ENCODE measurements at regions not wholly inside any gene's neighbourhood (a gene's known extent, or its start where the extent isn't known, plus 50 kb on each side); places are given as distances from the start of the nearest gene placed in this dataset.

DNA sequence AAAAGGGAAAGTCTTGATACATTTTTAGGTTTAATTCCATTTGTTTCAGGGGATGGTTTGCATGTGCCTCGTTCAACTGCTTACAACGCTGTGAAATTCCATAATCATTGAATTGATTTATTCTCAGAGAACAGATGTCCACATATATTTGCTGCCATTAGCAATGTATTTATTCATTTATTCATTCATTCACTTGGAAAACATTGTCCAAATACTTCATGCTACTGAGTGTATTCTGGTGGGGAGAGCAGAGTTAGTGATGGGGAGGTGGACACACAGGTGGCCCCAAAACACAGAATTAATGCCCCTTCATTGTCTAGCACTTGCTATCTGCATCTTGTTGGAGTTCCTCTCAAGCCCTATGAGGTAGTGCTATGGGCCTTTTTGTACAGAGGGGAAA, 141.2 kb upstream of the PARP11 start:
- Histone ChIP-seq H3K27me3 (ENCODE audit: control insufficient read depth in 1 of 2, insufficient read depth in 2 of 2, low read length in 2 of 2) (no peaks in the 10 kb centered on the region), H3K4me3 (ENCODE audit: low read length) (no peak overlapping the region), H3K27ac (ENCODE audit: low read depth in 1 of 2, low read length in 2 of 2) (no peak overlapping the region), H3K9me3 (ENCODE audit: control insufficient read depth in 1 of 2, insufficient read depth in 1 of 2, low read length in 2 of 2) (no peaks in the 10 kb centered on the region), H3K4me1 (ENCODE audit: insufficient read depth, low read length) (no peaks in the 10 kb centered on the region), H3K36me3 (ENCODE audit: insufficient read depth, low read length) (no peaks in the 10 kb centered on the region)
- Mint-ChIP-seq H3K36me3 (ENCODE audit: low read depth) (no peaks in the 10 kb centered on the region), H3K9me3 (no peaks in the 10 kb centered on the region), H3K4me3 (no peak overlapping the region), H3K27me3 (no peaks in the 10 kb centered on the region), H3K4me1 (ENCODE audit: low read depth) (no peaks in the 10 kb centered on the region), H3K27ac (no peak overlapping the region)
- ChIA-PET CTCF (no interaction called here), POLR2A (no interaction called here)
- intact Hi-C loops (cut with DNase I, micrococcal nuclease): no loop called here
- DNase-seq: no peak
- ATAC-seq (ENCODE audit: poor library complexity): no peak
- TF ChIP-seq, protein P1, sequence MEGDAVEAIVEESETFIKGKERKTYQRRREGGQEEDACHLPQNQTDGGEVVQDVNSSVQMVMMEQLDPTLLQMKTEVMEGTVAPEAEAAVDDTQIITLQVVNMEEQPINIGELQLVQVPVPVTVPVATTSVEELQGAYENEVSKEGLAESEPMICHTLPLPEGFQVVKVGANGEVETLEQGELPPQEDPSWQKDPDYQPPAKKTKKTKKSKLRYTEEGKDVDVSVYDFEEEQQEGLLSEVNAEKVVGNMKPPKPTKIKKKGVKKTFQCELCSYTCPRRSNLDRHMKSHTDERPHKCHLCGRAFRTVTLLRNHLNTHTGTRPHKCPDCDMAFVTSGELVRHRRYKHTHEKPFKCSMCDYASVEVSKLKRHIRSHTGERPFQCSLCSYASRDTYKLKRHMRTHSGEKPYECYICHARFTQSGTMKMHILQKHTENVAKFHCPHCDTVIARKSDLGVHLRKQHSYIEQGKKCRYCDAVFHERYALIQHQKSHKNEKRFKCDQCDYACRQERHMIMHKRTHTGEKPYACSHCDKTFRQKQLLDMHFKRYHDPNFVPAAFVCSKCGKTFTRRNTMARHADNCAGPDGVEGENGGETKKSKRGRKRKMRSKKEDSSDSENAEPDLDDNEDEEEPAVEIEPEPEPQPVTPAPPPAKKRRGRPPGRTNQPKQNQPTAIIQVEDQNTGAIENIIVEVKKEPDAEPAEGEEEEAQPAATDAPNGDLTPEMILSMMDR (IDR thresholded peaks at IDR 0.05): no peak

DNA sequence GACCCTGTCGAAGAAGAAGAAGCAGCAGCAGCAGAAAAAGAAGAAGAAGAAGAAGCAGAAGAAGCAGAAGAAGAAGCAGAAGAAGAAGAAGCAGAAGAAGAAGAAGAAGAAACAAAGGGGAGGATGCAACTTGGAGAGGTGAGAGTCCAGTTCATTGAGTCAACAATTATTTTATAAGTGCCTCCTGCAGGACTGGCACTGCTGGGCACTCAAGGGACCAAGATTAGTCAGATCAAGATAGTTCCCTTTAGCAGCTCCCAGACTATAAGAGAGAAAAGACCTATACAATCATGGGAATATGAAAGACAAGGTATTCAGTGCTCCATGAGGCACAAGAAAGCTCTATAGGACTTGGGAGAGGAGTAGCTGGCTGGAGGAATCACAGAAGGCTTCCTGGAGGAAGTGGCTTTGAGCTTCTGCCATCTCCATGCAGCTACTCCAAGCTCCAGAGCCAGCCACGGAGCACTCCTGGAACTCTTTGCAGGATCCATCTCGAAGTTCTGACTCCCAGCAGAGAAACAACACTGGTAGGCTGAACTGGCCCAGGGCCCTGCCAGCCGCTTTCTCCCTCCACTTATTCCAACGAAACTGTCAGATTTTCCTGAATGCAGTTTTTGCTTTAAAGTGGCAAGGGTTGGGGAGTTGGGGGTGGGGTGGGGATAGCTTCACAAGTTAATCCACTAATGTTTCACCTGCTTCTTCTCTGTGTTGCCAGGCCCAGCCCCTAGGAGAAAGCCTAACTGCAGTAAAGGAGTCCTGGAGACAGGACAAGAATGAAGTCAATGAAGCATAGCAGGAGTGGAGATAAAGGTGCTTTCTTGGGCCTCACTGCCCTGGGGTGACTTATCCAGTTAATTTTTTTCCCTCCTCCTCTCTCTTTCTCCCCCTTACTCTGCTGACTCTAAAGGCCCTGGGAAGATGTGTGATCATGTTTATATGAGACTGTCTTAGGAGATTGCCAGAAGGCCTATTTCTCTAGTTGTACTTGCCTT, 140.1 kb upstream of the PARP11 start:
- POLR2A ChIA-PET: no interaction called here
- CTCF ChIA-PET: no interaction called here
- TF ChIP-seq, protein P1 (IDR thresholded peaks at IDR 0.05): no peak
- Histone ChIP-seq H3K4me3 (ENCODE audit: low read length) (no peak overlapping the region), H3K27ac (ENCODE audit: low read depth in 1 of 2, low read length in 2 of 2) (no peak overlapping the region), H3K4me1 (ENCODE audit: insufficient read depth, low read length) (no peaks in the 10 kb centered on the region), H3K27me3 (ENCODE audit: control insufficient read depth in 1 of 2, insufficient read depth in 2 of 2, low read length in 2 of 2) (no peaks in the 10 kb centered on the region), H3K9me3 (ENCODE audit: control insufficient read depth in 1 of 2, insufficient read depth in 1 of 2, low read length in 2 of 2) (no peaks in the 10 kb centered on the region), H3K36me3 (ENCODE audit: insufficient read depth, low read length) (no peaks in the 10 kb centered on the region)
- Mint-ChIP-seq H3K36me3 (ENCODE audit: low read depth) (no peaks in the 10 kb centered on the region), H3K27me3 (no peaks in the 10 kb centered on the region), H3K4me1 (ENCODE audit: low read depth) (no peaks in the 10 kb centered on the region), H3K9me3 (no peaks in the 10 kb centered on the region), H3K4me3 (no peak overlapping the region), H3K27ac (no peak overlapping the region)
- no peak for ATAC-seq (ENCODE audit: poor library complexity)
- DNase-seq: no peak
- intact Hi-C loops (cut with DNase I, micrococcal nuclease): no loop called here

GRCh38 chr12:4012073-4012472, 138.9 kb upstream of the PARP11 start:
- POLR2A ChIA-PET: interaction anchor here (1.1 kb wide), 1 partner anchor 13 kb away, joined by 4 read pairs; no protein-coding TSS in a partner anchor
- Histone ChIP-seq H3K36me3 (ENCODE audit: insufficient read depth, low read length) (no peaks in the 10 kb centered on the region), H3K4me3 (ENCODE audit: low read length) (no peak overlapping the region), H3K9me3 (ENCODE audit: control insufficient read depth in 1 of 2, insufficient read depth in 1 of 2, low read length in 2 of 2) (no peaks in the 10 kb centered on the region), H3K4me1 (ENCODE audit: insufficient read depth, low read length) (no peaks in the 10 kb centered on the region), H3K27ac (ENCODE audit: low read depth in 1 of 2, low read length in 2 of 2) (no peak overlapping the region), H3K27me3 (ENCODE audit: control insufficient read depth in 1 of 2, insufficient read depth in 2 of 2, low read length in 2 of 2) (no peaks in the 10 kb centered on the region)
- Mint-ChIP-seq H3K36me3 (ENCODE audit: low read depth) (no peaks in the 10 kb centered on the region), H3K9me3 (no peaks in the 10 kb centered on the region), H3K27ac (no peak overlapping the region), H3K4me3 (no peak overlapping the region), H3K27me3 (no peaks in the 10 kb centered on the region), H3K4me1 (ENCODE audit: low read depth) (no peaks in the 10 kb centered on the region)
- ATAC-seq (ENCODE audit: poor library complexity) (no peak), DNase-seq (no peak)
- intact Hi-C loops (cut with DNase I, micrococcal nuclease): no loop called here
- TF ChIP-seq, protein P1 (IDR thresholded peaks at IDR 0.05): no peak
- CTCF ChIA-PET: no interaction called here
